DMS114 treated with DMSO at 0.1 percent for 48 hours (cell line): ENCODE measurements at regions not wholly inside any gene's neighbourhood (a gene's known extent, or its start where the extent isn't known, plus 50 kb on each side); places are given as distances from the start of the nearest gene placed in this dataset.
"Not testable (repeated sequence)": the region's sequence is repeated elsewhere in the genome, so short reads cannot be mapped to it uniquely, and the experiment has no call there.

Experiments
- DNase-seq: peaks from one replicate; lab custom pipeline; 2025; ENCODE audit not compliant: unreplicated experiment; lab: John Stamatoyannopoulos, UW

GRCh38 chr5:158272409-158272808 is 413.5 kb upstream of the CLINT1 start:
- no peak for DNase-seq

GRCh38 chr5:158270996-158271554 is 412.1 kb upstream of the CLINT1 start:
- no peak for DNase-seq

GRCh38 chr5:158268286-158268685 is 409.3 kb upstream of the CLINT1 start:
- no peak for DNase-seq

- no peak for DNase-seq
Measured at GRCh38 chr5:158267228-158267627, 408.3 kb upstream of the CLINT1 start.

- DNase-seq, result no peak
Measured at GRCh38 chr5:158265931-158266700, 407.2 kb upstream of the CLINT1 start.

- DNase-seq, result no peak
Measured at GRCh38 chr5:158265346-158265745, 406.4 kb upstream of the CLINT1 start.

- no peak for DNase-seq
Measured at GRCh38 chr5:158264264-158264663, 405.3 kb upstream of the CLINT1 start.

GRCh38 chr5:158261674-158262367 is 402.9 kb upstream of the CLINT1 start:
- no peak for DNase-seq

GRCh38 chr5:158256096-158256495 is 397.2 kb upstream of the CLINT1 start:
- no peak for DNase-seq

GRCh38 chr5:158255609-158256008 is 396.7 kb upstream of the CLINT1 start:
- DNase-seq, result no peak

- no peak for DNase-seq
Measured at GRCh38 chr5:158246661-158247060, 387.7 kb upstream of the CLINT1 start.

- DNase-seq, result no peak
Measured at GRCh38 chr5:158245513-158245912, 386.6 kb upstream of the CLINT1 start.

- no peak for DNase-seq
Measured at GRCh38 chr5:158244882-158245281, 385.9 kb upstream of the CLINT1 start.

GRCh38 chr5:158236511-158237335 is 377.8 kb upstream of the CLINT1 start:
- DNase-seq, result no peak

GRCh38 chr5:158235159-158235547 is 376.2 kb upstream of the CLINT1 start:
- DNase-seq, result no peak

- DNase-seq, result no peak
Measured at GRCh38 chr5:158234323-158235158, 375.6 kb upstream of the CLINT1 start.

- DNase-seq, result no peak
Measured at GRCh38 chr5:158233735-158234322, 374.9 kb upstream of the CLINT1 start.

GRCh38 chr5:158227314-158227713 is 368.4 kb upstream of the CLINT1 start:
- DNase-seq, result not testable (repeated sequence)

- no peak for DNase-seq
Measured at GRCh38 chr5:158226496-158226895, 367.6 kb upstream of the CLINT1 start.

- DNase-seq, result no peak
Measured at GRCh38 chr5:158224253-158224652, 365.3 kb upstream of the CLINT1 start.
